ENCODE measurements at regions not wholly inside any gene's neighbourhood (a gene's known extent, or its start where the extent isn't known, plus 50 kb on each side); places are given as distances from the start of the nearest gene placed in this dataset.

GRCh38 chr2:35651688-35652323, 703.8 kb upstream of the CRIM1 start:
- no peak for TF ChIP-seq CTCF (IDR thresholded peaks at IDR 0.05)
- no peak for TF ChIP-seq POLR2A (IDR thresholded peaks at IDR 0.05)
- TF ChIP-seq EP300 (IDR thresholded peaks at IDR 0.05), result no peak
